ENCODE measurements at regions not wholly inside any gene's neighbourhood (a gene's known extent, or its start where the extent isn't known, plus 50 kb on each side); places are given as distances from the start of the nearest gene placed in this dataset.

DNA sequence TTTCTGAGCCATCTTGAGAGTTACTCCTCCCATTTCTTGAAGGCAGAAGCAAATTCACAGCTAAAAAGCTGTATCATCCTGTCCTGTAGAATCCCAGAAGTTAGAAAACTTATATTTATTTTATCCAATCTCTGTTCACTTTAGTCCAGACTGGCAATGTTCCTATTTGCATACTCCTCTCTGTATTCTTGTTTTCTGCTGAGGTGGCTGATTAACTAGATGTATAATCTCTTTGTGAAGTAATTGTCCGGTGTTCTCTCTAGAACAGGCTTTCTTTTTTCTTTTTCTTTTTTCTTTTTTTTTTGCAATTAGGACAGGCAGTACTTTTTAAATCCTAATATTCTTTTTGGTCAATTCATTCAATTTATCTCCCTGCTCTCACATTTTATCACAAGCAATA, 411.0 kb downstream of the KCNJ3 start:
- ATAC-seq (ENCODE audit: low read depth) = no peak
- no peak overlapping the region for H2AFZ ChIP-seq (replicated peaks; ENCODE audit: low read length, poor library complexity)
- H3K9me1 ChIP-seq (ENCODE audit: insufficient read depth, low read length) = no peaks in the 10 kb centered on the region
- H2BK120ac ChIP-seq (ENCODE audit: low read depth, low read length) = no peak overlapping the region
- no peak overlapping the region for H2BK15ac ChIP-seq (ENCODE audit: low read depth, low read length)
- H2AK9ac ChIP-seq (replicated peaks; ENCODE audit: low read depth, low read length, poor library complexity) = no peak overlapping the region
- H3K27ac ChIP-seq (ENCODE audit: insufficient read depth, low read length) = no peak overlapping the region
- POLR2A ChIA-PET (ENCODE audit: unreplicated experiment) = no interaction called here
- H3K4ac ChIP-seq (ENCODE audit: low read depth, low read length) = no peak overlapping the region
- H3K36me3 ChIP-seq (ENCODE audit: control insufficient read depth, insufficient read depth, low read length) = no peaks in the 10 kb centered on the region
- H3K56ac ChIP-seq (ENCODE audit: extremely low read depth, insufficient read depth, low read length) = no peak overlapping the region
- CTCF ChIA-PET = no interaction called here
- no CpG with 5 or more reads among the region's 1 CpG for WGBS, 2 experiments (ENCODE audit: extremely low coverage in 2 of 2, insufficient read length in 1 of 2)
- no peak overlapping the region for H4K8ac ChIP-seq (ENCODE audit: low read depth in 2 of 2, low read length in 2 of 2)
- H3K4me2 ChIP-seq (ENCODE audit: low read depth, low read length) = no peak overlapping the region
- no peaks in the 10 kb centered on the region for H4K20me1 ChIP-seq (ENCODE audit: insufficient read depth, low read length)
- no peak overlapping the region for H4K5ac ChIP-seq (ENCODE audit: low read depth, low read length)
- H2AK5ac ChIP-seq (ENCODE audit: low read depth, low read length) = no peak overlapping the region
- no peak for TF ChIP-seq POLR2A (IDR thresholded peaks at IDR 0.05; ENCODE audit: low read depth, low read length)
- TF ChIP-seq FOS (IDR thresholded peaks at IDR 0.05; ENCODE audit: low read depth, low read length) = no peak
- TF ChIP-seq NFE2L2 (IDR thresholded peaks at IDR 0.05; ENCODE audit: low read depth, low read length) = no peak
- no peak for TF ChIP-seq CHD1 (IDR thresholded peaks at IDR 0.05; ENCODE audit: low read depth, low read length)
- no peak for TF ChIP-seq CEBPB (IDR thresholded peaks at IDR 0.05; ENCODE audit: low read depth, low read length)
- no peak for TF ChIP-seq RFX5 (IDR thresholded peaks at IDR 0.05; ENCODE audit: low read depth, low read length)
- TF ChIP-seq BHLHE40 (IDR thresholded peaks at IDR 0.05; ENCODE audit: low read depth, low read length) = no peak
- no peak for TF ChIP-seq SMC3 (IDR thresholded peaks at IDR 0.05; ENCODE audit: low read depth, low read length)
- TF ChIP-seq, protein P1, sequence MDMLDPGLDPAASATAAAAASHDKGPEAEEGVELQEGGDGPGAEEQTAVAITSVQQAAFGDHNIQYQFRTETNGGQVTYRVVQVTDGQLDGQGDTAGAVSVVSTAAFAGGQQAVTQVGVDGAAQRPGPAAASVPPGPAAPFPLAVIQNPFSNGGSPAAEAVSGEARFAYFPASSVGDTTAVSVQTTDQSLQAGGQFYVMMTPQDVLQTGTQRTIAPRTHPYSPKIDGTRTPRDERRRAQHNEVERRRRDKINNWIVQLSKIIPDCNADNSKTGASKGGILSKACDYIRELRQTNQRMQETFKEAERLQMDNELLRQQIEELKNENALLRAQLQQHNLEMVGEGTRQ (IDR thresholded peaks at IDR 0.05; ENCODE audit: low read depth, low read length) = no peak
- H3K9ac ChIP-seq (ENCODE audit: low read depth, low read length) = no peak overlapping the region
- no peaks in the 10 kb centered on the region for H3K79me1 ChIP-seq (ENCODE audit: low read depth in 1 of 2, low read length in 2 of 2)
- no peak overlapping the region for H3K4me3 ChIP-seq (ENCODE audit: insufficient read depth, low read depth, low read length)
- H3K18ac ChIP-seq (ENCODE audit: low read depth, low read length) = no peak overlapping the region
- no peak overlapping the region for H3K23ac ChIP-seq (ENCODE audit: low read depth, low read length)
- dilution Hi-C loops (cut with HindIII; ENCODE audit: low sequenced_read_pairs, unreplicated experiment) = no loop called here
- no peaks in the 10 kb centered on the region for H3K27me3 ChIP-seq (ENCODE audit: control insufficient read depth, insufficient read depth, low read length)
- intact Hi-C loops (cut with micrococcal nuclease) = no loop called here
- H2BK5ac ChIP-seq (ENCODE audit: low read depth, low read length, poor library complexity, severe bottlenecking) = no peak overlapping the region
- H3K14ac ChIP-seq (replicated peaks; ENCODE audit: low read depth, low read length) = no peak overlapping the region
- H4K91ac ChIP-seq (ENCODE audit: insufficient read depth, low read depth, low read length) = no peak overlapping the region
- H3K9me3 ChIP-seq (ENCODE audit: control insufficient read depth, insufficient read depth, low read length) = 0 out of 2 replicates have a peak, but pooled peaks cover 3% of the 10 kb centered on the region
- no peaks in the 10 kb centered on the region for H3K4me1 ChIP-seq (ENCODE audit: control insufficient read depth, insufficient read depth, low read length)
- H2BK20ac ChIP-seq (ENCODE audit: low read depth, low read length) = no peak overlapping the region
- in situ Hi-C loops (cut with MboI; ENCODE audit: low sequenced_read_pairs) = no loop called here
- DNase-seq = no peak
- BruUV-seq (replicated peaks) = no TSS peak

All from IMR-90 (cell line).